ENCODE measurements at regions not wholly inside any gene's neighbourhood (a gene's known extent, or its start where the extent isn't known, plus 50 kb on each side); places are given as distances from the start of the nearest gene placed in this dataset.
A peak's percentile ranks its signal among the peaks of the same experiment; 100 is the strongest.

DNA sequence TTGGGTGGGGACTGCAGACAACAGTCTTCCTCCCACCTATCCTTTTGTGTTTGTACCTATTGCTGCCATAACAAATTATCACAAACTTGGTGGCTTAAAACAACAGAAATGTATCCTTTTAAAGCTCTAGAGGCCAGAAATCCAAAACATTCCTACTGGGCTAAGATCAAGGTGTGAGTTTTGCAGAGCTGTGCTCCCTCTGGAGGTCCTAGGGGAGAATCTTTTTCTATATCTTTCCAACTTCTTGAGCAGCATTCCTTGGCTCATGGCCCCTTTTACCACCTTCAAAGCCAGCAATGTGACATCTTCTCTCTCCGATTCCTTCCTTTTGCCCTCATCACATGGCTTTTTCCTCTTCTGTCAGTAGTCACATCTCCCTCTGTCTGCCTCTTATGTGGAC lies 190.6 kb downstream of the TTC8 start:
- DNase-seq (ENCODE audit: low spot score): no peak

DNA sequence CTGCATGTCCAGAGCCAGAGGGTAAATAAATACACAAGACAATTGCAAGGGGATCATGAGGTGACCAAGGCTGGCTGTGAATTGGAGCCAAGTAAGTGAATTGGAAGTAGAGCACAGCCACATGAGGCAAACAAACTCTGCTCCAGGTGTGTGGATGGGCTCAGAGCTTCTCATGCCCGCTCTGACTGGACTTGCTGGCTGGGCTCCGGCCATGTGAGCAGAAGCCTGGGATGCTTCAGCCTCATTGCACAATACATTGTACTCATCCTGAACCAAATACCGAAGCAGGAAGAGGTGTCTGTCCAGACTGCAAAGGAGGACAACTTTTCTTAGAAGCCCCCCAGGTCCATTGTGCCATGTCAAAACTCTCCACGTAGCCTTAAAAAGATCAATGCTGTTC lies 193.0 kb downstream of the TTC8 start:
- no peak for DNase-seq (ENCODE audit: low spot score)

DNA sequence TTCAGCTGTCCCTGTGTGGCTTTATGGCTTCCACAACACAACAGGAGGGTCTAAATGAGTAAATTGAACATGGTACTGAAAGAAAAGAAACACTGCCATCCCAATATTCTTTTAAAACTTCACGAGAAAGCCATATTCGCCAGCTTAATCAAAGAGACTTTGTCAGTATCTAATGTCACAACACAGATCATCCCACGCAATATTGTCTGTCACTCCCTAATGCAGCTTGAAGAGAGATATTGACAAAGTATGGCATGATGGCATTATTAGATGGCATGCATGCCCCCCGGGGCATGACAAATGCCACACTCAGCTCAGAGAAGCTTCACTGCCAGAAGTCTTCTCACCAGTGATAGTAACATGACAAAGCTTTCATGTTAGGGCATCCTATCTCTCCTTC lies 197.8 kb downstream of the TTC8 start:
- no peak for DNase-seq (ENCODE audit: low spot score)

DNA sequence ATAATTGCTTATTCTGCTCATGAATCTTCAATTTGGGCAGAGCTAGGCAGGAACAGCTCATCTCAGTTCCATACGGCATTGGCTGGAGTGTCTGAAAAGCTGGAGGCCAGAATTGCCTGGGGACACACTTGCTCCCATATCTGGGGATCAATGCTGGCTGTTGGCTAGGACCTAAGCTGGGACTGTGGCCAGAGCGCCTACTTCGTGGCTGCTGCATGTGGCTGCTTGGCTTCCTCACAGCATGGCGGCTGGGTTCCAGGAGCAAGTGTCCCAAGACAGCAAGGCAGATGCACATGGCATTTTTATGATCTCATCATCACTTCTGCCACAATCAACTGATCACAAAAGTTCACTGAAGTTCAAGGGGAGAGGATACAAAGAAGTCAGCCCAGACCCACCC lies 200.2 kb downstream of the TTC8 start:
- DNase-seq (ENCODE audit: low spot score): no peak

DNA sequence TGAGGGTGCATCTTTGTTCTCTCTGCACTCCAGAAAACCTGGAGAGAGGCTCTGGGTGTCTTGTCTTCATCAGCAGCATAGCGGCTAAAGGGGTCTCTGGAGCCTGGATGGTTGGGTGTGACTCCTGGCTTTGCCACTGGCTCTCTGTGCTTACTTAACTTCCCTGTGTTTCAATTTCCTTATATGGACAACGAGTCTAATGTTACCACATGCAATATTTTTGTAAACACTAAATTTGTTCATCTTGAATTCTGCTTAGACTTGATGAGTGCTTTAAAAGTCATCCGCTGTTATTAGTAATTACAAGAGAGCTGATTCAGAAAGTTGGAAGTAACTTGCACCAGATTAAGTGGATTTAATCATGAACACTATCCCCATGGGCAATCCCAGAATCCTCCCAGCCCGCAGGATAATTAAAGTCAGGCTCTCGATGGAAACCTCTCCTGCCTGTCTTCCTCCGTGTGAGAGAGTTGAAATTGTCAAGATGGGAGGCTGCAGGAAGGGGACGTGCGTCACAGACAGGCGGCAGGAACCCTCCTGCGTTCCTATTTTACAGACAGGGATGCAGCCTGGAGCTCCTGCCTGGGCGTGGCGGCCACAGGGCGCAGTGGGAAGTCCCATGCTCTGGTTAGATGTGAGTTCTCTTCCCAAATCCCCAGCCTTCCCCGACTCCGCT lies 201.2 kb downstream of the TTC8 start:
- no peak for DNase-seq (ENCODE audit: low spot score)

DNA sequence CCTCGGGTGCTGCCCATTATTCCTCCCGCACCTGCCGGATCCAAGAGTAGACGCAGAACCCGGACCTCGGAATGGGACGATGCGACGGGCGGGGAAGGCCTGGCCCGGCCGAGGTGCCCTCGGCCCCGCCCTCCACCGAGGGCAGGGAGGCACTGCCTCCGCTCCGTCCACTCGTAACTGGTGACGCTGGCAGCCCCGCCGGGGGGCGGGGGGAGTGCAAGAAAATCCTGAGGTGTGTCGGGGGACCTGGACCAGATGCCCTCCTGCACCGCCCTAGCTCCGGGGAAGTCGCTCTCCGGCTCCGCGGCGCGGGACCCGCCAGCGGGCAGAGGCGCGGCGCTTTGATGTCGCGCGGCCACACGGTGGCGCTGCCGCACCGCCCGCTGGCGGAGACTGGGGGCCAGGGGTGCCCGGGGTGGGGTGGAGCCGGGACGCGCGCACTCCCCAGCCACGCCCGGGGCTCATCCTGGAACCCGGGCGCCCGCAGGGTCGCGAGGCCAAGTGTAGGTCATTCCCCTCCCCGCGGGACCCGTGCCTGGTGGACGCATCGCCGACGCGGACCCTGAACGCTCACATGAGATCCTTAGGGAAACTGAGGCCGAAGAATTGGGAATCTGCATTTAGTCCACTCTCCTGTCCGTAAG lies 202.8 kb downstream of the TTC8 start:
- peak; percentile 76 for DNase-seq (ENCODE audit: low spot score)

DNA sequence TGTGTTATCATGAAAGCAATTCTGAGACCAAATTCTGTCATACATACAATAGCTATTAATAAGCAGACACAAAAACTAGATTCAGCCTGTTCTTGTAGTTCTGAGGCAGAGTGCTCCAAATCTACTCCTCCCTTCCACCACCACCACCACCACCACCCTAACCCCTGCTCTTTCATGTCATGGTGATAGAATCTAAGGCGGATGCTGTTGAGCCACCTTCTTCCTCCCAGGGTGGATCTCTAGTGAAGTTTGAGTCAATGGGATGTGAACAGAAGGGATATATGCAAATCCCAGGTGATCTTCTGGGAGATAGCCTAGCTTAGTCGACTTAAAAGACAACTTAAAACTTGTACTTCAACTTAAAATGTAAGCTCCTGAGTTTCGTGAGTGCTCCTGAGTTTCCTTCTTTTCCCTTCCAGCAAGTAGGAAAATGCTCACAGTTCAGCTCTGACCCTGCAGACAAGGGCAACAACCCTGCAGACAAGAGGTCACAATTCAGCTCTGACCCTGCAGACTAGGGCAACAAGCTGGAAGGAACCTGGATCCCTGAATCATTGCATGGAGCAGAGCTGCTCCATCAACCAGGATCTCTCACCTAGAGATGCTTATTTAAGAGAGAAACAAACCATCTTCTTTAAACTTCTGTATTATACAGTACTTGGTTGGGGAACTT lies 204.1 kb downstream of the TTC8 start:
- DNase-seq (ENCODE audit: low spot score): no peak

DNA sequence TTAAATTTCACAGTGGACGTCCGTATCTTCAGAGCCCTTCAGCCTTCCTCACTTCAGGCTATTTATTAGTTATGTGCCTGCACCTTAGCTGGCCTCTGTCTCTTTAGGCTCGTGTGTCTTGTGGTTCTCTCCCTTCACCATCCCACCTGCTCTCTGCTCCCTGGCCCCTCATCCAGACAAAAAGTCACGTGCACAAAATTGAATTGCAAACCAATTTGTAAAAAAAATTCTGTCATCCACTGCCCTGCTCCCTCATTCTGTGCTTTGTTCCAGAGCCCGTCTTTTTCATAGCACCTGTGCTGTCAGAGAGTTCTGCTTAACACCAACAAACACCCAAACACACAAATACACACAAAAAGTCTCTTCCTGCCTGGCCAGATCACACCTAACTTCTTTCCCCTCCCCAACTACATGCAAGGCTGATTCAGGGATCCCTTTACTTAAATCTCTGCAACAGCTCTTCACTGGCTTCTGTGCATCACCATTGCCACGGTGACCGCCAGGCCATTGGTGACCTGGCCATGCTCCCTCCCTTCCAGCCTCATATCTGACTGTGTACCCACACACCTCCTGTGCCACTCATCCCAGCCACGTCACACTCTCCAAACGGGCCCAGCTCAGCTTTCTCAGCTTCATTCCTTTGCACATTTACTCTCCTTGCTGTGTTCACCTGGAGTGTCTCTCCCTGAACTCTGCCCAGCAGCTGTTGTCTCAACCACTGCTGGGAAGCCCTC lies 205.7 kb downstream of the TTC8 start:
- DNase-seq (ENCODE audit: low spot score): no peak

DNA sequence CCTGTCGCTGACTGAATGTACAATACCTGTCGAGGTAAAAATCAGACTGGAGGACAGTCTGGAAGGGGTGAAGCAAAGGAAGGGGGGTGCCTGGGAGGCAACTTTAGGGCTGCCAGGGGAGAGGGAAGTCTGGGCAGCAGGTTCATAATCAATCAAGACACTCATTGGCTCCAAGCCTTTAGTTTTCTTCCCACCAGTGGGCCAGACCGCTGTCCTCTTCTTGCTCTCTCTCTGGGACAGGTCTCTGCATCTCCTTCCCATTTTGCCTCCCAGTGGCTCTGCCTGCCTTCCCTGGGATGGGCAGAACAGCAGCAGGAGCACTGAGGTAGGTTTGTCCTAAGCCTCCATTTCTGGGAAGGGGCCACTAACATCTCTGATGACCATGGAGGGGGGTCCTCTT lies 206.5 kb downstream of the TTC8 start:
- DNase-seq (ENCODE audit: low spot score): no peak

DNA sequence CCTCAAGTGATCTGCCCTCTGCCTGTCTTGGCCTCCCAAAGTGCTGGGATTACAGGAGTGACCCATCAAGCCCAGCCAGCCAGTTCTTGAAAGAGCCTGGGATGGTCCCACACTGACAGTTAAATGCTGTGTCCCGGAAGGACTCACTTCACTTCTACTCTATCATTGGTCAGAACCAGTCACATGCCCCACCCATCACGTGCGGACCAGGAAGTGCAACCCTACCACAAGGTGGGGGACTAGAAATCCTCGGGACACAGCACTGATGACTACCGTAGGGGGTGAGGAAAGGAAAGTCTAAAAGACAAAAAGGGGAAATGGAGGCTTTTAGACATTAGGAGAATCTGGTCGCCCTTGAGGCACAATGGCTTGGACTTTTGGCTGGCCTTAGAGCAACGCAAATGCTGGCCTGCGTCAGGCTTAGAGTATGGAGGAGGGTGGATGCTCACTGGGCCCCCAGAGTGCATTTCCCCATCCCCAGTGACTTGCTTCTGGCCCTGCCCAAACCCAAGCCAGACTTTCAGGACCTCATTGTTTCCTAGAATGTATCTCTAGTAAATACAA lies 207.7 kb downstream of the TTC8 start:
- DNase-seq (ENCODE audit: low spot score): no peak

DNA sequence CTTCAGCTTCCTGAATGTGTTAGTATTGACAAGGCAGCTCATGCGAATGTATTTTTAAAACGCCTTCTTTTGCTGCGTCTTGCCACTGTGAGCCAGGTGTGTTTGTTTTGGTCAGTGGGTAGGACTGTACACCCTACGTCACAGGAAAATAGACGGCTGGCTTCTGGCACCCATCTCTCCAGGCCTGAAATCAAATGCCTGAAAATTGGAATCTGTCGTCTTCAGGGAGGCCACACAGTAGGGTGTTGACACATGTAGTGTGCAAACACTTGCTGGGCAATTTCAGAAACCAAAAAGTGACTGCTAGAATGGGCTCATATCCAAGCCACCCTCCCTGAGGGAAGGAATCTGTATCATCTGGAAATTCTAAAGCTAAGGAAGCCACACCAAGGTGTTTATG lies 209.3 kb downstream of the TTC8 start:
- no peak for DNase-seq (ENCODE audit: low spot score)

DNA sequence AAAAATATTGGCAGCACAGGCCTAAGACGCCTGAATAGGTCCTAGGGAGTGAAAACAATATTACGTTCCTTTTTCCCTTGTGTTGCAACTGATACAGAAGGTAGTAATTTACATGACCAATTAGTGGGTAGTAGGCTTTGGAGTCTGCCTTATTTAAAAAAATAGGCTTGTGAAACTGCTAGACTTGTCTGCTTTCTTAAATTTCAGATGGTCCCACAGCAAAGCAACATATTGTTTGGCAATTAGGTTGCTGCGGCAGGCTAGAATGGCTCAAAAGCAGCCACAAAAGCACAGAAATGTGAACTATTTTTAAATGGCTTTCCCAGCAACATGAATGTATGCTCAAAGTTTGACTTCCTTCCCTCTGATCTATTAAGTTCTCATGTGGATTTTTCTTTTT lies 211.9 kb downstream of the TTC8 start:
- no peak for DNase-seq (ENCODE audit: low spot score)

DNA sequence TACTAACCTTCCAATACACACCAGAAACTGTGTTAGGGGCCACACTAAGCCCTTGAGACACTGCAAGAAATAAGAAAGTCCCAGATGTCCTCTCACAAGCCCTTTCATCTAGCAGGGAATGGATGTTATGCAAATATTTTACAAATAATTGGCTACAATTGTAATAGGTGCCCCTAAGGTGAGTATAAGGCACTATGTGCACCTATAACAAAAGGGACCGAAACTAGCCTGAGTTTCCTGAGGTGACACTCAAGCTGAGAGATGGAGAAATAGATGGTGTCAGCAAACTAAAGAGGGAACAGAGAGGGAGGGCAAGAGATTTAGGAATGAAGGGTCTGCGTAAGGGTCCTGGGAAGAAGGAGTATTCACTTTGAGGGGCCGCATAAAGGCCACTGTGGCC lies 212.6 kb downstream of the TTC8 start:
- DNase-seq (ENCODE audit: low spot score): no peak

DNA sequence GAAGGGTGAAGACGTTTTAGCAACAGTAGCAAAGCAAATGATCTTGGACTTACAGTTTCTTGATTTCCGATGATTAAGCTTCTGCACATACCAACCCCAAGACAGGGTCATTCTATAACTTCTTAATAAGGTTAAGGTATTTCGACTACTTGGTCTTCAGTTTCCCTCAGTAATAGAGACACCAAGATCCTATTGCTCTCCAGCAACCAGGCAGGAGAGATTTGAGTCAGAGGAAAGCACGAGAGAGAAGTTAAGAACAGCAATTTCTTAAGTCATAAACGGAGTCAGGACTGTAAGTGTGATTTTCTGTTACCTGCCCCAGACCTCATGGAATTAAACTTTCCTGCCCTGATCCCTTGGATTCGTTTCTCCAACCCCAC lies 215.6 kb downstream of the TTC8 start:
- no peak for DNase-seq (ENCODE audit: low spot score)

DNA sequence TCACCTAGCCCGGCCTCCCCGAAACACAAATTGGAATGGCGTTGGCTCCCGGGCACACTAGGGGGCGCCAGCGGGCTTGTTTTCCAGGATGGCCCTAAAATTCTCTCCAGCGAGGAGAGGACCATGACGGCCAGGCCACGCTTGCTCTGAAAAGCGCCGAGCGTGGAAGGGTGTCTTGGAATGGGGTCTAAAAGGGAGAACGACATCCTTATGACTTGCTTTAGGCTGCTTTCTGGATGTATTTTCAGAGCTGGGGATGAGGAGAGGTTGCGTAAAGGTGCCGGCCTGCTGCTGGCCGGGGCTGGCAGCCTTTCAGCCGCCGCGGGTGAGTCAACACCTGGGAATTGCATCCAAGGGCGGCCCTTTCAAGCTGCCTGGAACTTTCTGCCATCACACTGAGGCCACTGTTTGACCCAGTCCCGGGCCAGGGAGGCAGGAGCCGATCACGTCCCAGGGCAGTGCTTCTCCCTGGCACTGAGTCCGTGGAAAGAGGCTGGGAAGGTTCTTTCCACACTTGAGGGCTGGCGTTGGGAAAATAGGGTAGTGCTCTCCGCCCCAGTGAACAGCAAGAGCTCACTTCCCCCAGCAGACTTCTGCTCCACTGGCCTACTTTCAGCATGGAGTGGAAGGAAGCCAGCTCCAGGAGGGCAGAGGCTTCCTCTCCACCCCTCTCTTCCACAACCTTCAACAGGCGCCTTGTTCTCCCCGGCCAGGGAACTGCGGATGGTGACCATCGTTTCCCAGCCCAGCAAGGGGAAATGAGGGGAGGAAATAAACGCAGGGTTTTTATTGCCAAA lies 216.2 kb downstream of the TTC8 start:
- DNase-seq (ENCODE audit: low spot score): peak; percentile 63

DNA sequence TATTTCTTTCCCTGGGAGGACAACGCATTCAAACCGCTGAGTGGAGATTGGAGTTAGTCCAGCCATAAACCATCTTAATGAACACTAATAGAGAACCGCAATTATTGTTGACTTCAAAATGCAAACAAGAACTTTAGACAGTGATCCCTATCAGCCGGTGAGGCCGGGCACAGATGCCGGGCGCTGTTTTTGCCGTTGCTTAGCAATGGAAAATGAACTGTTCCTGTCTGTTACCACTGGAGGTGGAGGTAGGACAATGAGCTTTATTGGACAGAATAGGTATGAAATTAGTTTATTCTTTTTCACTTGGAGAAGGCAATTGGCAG lies 216.8 kb downstream of the TTC8 start:
- peak; percentile 36 for DNase-seq (ENCODE audit: low spot score)

DNA sequence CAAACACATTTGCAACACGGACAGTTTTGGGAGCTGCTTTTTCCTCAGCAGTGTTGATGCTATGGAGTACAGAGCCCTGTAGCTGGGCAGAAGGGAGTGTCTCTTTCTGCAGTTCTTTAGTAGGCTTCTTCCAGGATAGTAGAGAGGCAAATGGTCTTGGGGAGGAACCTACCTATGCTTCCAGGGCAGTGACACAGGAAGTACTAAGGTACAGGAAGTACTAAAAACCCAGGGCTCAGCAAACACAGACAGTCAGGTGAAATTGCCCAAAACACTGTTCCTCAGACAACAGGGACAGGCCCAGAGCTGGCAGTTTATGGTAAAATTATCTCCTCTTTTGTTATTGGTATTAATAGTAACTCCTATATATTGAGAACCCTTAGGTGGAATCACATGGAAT lies 217.6 kb downstream of the TTC8 start:
- DNase-seq (ENCODE audit: low spot score): no peak

DNA sequence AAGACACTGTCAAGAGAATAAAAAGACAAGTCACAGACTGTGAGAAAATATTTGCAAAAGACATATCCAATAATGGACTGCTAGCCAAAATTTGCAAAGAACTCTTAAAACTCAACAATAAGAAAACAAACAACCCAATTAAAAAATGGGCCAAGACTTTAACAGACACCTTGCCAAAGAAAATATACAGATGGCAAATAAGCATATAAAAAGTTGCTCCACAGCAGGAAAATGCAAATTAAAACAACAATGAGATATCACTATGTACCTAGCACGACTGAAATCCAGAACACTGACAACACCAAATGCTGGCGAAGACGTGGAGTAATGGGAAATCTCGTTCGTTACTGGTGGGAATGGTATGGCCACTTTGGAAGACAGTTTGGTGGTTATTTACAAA lies 228.9 kb downstream of the TTC8 start:
- DNase-seq (ENCODE audit: low spot score): no peak

DNA sequence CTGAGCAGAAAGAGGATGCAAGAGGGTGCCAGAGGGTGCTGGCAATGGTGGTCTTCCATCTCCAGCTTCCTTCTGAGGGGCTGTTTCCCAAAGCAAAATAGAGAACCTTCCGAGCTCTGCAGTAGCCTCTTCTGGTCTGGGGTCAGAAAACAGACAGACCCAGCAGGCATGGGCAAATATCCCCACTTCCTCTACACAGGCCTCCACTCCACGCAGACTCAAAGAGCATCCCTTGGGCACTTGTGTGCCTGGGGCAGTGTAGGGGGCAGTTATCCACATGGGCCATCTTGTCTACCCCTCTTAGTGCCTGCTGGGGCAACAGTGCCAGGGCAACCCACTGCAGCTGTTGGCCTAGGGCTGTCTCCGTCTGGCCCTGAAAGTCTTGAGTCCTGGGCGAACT lies 231.9 kb downstream of the TTC8 start:
- DNase-seq (ENCODE audit: low spot score): no peak

DNA sequence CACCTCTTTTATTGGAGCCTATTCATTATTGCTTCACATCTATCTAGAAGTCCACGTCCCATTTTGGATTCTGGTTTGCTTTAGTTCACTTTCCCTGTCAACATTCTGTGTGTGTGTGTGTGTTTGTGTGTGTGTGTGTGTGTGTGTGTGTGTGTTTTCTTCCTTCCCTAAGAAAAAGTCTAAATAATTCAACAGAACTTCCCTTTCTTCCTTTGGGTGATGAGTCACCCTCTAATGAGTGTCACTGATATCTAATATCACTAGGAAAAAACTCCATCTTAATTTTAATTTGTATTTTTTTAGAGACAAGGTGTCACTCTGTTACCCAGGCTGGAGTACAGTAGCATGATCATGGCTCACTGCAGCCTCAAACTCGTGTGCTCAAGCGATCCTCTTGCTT lies 234.2 kb downstream of the TTC8 start:
- DNase-seq (ENCODE audit: low spot score): no peak

DNA sequence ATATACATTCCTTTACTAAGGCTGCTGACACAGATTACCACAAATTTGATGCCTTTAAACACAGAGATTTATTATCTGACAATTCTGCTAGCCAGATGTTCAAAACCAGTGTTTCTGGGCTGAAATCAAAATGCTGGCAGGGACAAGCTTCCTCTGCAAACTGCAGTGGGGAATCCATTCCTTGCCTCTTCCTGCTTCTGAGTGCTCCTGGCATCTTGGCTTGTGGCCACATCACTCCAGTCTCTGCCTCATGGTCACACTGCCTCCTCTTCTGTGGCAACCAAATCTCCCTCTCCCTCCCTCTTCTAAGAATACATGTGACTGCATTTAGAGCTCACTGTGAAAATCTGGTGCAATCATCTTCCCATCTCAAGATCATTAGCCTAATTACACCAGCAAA lies 235.7 kb downstream of the TTC8 start:
- no peak for DNase-seq (ENCODE audit: low spot score)

DNA sequence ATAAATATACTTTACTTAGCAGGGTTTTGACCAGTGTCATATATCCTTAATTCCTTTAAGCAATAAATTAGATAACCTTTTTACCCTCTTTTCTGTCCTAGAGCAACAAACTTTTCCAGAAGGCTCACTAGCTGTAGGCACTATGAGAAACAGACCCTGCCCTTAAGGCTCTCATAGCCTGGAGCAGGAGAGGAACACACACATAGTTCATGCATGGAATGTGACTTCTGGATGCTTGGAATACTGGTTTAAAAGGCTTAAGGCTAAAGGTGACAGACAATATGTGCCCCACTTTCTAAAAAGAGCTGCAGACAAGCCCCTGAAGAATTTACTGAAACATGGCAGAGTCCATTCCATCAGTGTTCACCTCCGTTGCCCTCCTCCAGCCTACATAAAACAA lies 237.2 kb downstream of the TTC8 start:
- no peak for DNase-seq (ENCODE audit: low spot score)

Data from HuH-7 (cell line).